ENCODE measurements at regions not wholly inside any gene's neighbourhood (a gene's known extent, or its start where the extent isn't known, plus 50 kb on each side); places are given as distances from the start of the nearest gene placed in this dataset.
"Not testable (repeated sequence)": the region's sequence is repeated elsewhere in the genome, so short reads cannot be mapped to it uniquely, and the experiment has no call there.

DNA sequence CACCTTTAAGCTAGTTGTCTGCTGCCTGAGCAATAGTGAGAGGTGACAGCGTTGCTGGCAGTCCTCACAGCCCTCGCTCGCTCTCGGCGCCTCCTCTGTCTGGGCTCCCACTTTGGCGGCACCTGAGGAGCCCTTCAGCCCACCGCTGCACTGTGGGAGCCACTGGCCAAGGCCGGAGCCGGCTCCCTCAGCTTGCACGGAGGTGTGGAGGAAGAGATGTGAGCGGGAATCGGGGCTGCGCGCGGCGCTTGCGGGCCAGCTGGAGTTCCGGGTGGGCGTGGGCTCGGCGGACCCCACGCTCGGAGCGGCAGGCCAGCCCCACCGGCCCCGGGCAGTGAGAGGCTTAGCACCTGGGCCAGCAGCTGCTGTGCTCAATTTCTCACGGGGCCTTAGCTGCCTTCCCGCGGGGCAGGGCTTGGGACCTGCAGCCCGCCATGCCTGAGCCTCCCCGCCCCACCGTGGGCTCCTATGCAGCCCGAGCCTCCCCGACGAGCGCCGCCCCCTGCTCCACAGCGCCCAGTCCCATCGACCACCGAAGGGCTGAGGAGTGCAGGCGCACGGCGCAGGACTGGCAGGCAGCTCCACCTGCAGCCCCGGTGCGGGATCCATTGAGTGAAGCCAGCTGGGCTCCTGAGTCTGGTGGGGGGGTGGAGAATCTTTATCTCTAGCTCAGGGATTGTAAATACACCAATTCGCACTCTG is 1424.5 kb downstream of the EFNA5 start:
- not testable (repeated sequence) for H3K27ac ChIP-seq (ENCODE audit: low read depth, low read length); H3K79me2 ChIP-seq (ENCODE audit: control insufficient read depth, insufficient read depth, low read length); H4K5ac ChIP-seq (ENCODE audit: low read length); H2BK120ac ChIP-seq (ENCODE audit: low read depth, low read length); H3K18ac ChIP-seq (ENCODE audit: low read length); H3K4me3 ChIP-seq (ENCODE audit: low read length); H3K9ac ChIP-seq (ENCODE audit: low read length); H3K36me3 ChIP-seq (ENCODE audit: control insufficient read depth, insufficient read depth, low read length); H3K4me1 ChIP-seq (ENCODE audit: control insufficient read depth, low read depth, low read length); H3K79me1 ChIP-seq (ENCODE audit: low read length); H2BK5ac ChIP-seq (ENCODE audit: low read length); H2AK5ac ChIP-seq (ENCODE audit: low read length); H4K8ac ChIP-seq (ENCODE audit: low read depth, low read length); DNase-seq; H3K4ac ChIP-seq (ENCODE audit: low read depth, low read length); H3K56ac ChIP-seq (ENCODE audit: low read length); H2BK15ac ChIP-seq (replicated peaks; ENCODE audit: low read depth); H3K27me3 ChIP-seq (ENCODE audit: insufficient read depth, low read length, poor library complexity); H3K4me2 ChIP-seq (ENCODE audit: low read length); H3K23ac ChIP-seq (ENCODE audit: low read length)
- WGBS (ENCODE audit: extremely low coverage, insufficient coverage, low lambda C conversion rate) = no CpG with 5 or more reads among the region's 46 CpGs

DNA sequence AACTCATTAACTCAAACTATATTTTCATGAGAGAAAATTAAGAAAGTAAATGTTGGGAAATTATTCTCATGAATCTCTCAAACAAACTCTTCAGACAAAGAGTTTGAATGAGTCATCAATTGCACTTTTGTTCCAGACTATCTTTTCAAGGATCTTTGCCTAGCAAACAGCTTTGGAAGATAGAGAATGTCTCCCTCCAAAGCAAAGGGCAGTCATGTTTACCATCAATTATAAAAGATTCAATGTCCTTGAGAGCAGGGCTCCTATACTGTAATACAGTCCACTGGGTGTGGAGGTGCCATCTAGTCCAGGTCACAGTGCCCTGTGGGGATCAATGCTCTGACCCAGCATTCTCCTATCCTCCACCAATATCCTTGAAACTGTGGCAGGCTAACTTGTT is 1429.3 kb downstream of the EFNA5 start:
- H3K27ac ChIP-seq (ENCODE audit: low read depth, low read length) = no peak overlapping the region
- H3K23ac ChIP-seq (ENCODE audit: low read length) = no peak overlapping the region
- H2AK5ac ChIP-seq (ENCODE audit: low read length) = no peak overlapping the region
- no peaks in the 10 kb centered on the region for H3K79me1 ChIP-seq (ENCODE audit: low read length)
- no peak overlapping the region for H4K5ac ChIP-seq (ENCODE audit: low read length)
- H3K36me3 ChIP-seq (ENCODE audit: control insufficient read depth, insufficient read depth, low read length) = no peaks in the 10 kb centered on the region
- H3K4me3 ChIP-seq (ENCODE audit: low read length) = no peak overlapping the region
- H3K56ac ChIP-seq (ENCODE audit: low read length) = no peak overlapping the region
- no peak overlapping the region for H2BK5ac ChIP-seq (ENCODE audit: low read length)
- H3K4ac ChIP-seq (ENCODE audit: low read depth, low read length) = no peak overlapping the region
- no peak overlapping the region for H3K4me2 ChIP-seq (ENCODE audit: low read length)
- H4K8ac ChIP-seq (ENCODE audit: low read depth, low read length) = no peak overlapping the region
- no peak overlapping the region for H3K9ac ChIP-seq (ENCODE audit: low read length)
- no peak overlapping the region for H2BK15ac ChIP-seq (replicated peaks; ENCODE audit: low read depth)
- H3K4me1 ChIP-seq (ENCODE audit: control insufficient read depth, low read depth, low read length) = no peaks in the 10 kb centered on the region
- H3K79me2 ChIP-seq (ENCODE audit: control insufficient read depth, insufficient read depth, low read length) = no peaks in the 10 kb centered on the region
- no peaks in the 10 kb centered on the region for H3K27me3 ChIP-seq (ENCODE audit: insufficient read depth, low read length, poor library complexity)
- H3K18ac ChIP-seq (ENCODE audit: low read length) = no peak overlapping the region
- no peak overlapping the region for H2BK120ac ChIP-seq (ENCODE audit: low read depth, low read length)
- DNase-seq = no peak

DNA sequence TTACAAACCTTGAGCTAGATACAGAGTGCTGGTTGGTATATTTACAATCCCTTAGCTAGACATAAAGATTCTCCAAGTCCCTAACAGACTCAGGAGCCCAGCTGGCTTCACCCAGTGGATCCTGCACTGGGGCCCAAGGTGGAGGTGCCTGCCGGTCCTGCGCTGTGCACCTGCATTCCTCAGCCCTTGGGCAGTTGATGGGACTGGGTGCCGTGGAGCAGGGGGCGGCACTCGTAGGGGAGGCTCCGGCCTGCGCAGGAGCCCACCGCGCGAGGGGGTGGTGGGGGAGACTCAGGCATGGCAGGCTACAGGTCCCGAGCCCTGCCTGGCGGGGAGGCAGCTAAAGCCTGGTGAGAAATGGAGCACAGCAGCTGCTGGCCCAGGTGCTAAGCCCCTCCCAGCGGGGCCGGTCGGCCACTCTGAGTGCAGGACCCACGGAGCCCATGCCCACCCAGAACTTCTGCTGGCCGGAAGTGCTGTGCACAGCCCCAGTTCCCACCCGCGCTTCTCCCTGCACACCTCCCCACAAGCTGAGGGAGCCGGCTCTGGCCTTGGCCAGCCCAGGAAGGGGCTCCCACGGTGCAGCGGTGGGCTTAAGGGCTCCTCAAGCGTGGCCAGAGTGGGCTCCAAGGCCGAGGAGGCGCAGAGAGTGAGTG is 1464.7 kb downstream of the EFNA5 start:
- H2AK5ac ChIP-seq (ENCODE audit: low read length) = no peak overlapping the region
- H4K8ac ChIP-seq (ENCODE audit: low read depth, low read length) = no peak overlapping the region
- H3K27me3 ChIP-seq (ENCODE audit: insufficient read depth, low read length, poor library complexity) = no peaks in the 10 kb centered on the region
- no peak overlapping the region for H2BK15ac ChIP-seq (replicated peaks; ENCODE audit: low read depth)
- DNase-seq = no peak
- no peaks in the 10 kb centered on the region for H3K79me2 ChIP-seq (ENCODE audit: control insufficient read depth, insufficient read depth, low read length)
- no CpG with 5 or more reads among the region's 25 CpGs for WGBS (ENCODE audit: extremely low coverage, insufficient coverage, low lambda C conversion rate)
- no peak overlapping the region for H3K56ac ChIP-seq (ENCODE audit: low read length)
- no peak overlapping the region for H2BK5ac ChIP-seq (ENCODE audit: low read length)
- H3K4me3 ChIP-seq (ENCODE audit: low read length) = no peak overlapping the region
- no peaks in the 10 kb centered on the region for H3K4me1 ChIP-seq (ENCODE audit: control insufficient read depth, low read depth, low read length)
- H3K9ac ChIP-seq (ENCODE audit: low read length) = no peak overlapping the region
- H3K23ac ChIP-seq (ENCODE audit: low read length) = no peak overlapping the region
- H2BK120ac ChIP-seq (ENCODE audit: low read depth, low read length) = no peak overlapping the region
- H3K4me2 ChIP-seq (ENCODE audit: low read length) = no peak overlapping the region
- H3K4ac ChIP-seq (ENCODE audit: low read depth, low read length) = no peak overlapping the region
- no peak overlapping the region for H3K18ac ChIP-seq (ENCODE audit: low read length)
- no peaks in the 10 kb centered on the region for H3K36me3 ChIP-seq (ENCODE audit: control insufficient read depth, insufficient read depth, low read length)
- H3K27ac ChIP-seq (ENCODE audit: low read depth, low read length) = no peak overlapping the region
- H3K79me1 ChIP-seq (ENCODE audit: low read length) = no peaks in the 10 kb centered on the region
- no peak overlapping the region for H4K5ac ChIP-seq (ENCODE audit: low read length)

DNA sequence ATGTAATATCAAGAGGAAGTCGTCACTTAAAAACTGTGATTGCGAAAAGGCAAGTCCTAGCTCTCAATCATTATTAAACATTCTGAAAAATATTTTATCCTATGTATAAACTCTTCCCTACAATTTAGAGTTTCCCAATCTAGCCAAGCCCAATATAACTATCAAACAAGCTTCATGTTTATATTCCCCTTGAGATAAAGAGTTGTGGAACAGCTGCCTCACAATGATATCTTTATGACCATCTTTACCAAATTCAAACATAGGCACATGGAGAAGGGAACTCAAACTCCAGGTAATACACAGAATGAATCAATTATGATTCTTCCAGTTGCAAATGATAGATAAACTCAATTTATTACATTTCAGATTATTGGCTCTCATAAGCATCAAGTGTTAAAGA is 1468.7 kb downstream of the EFNA5 start:
- H3K36me3 ChIP-seq (ENCODE audit: control insufficient read depth, insufficient read depth, low read length) = no peaks in the 10 kb centered on the region
- H4K5ac ChIP-seq (ENCODE audit: low read length) = no peak overlapping the region
- no peaks in the 10 kb centered on the region for H3K4me1 ChIP-seq (ENCODE audit: control insufficient read depth, low read depth, low read length)
- no peak overlapping the region for H3K23ac ChIP-seq (ENCODE audit: low read length)
- no peak overlapping the region for H3K18ac ChIP-seq (ENCODE audit: low read length)
- no peak overlapping the region for H2BK120ac ChIP-seq (ENCODE audit: low read depth, low read length)
- no peaks in the 10 kb centered on the region for H3K27me3 ChIP-seq (ENCODE audit: insufficient read depth, low read length, poor library complexity)
- H3K79me1 ChIP-seq (ENCODE audit: low read length) = no peaks in the 10 kb centered on the region
- no peak overlapping the region for H3K4ac ChIP-seq (ENCODE audit: low read depth, low read length)
- no peak overlapping the region for H2BK5ac ChIP-seq (ENCODE audit: low read length)
- no peak overlapping the region for H3K4me2 ChIP-seq (ENCODE audit: low read length)
- H3K9ac ChIP-seq (ENCODE audit: low read length) = no peak overlapping the region
- H3K4me3 ChIP-seq (ENCODE audit: low read length) = no peak overlapping the region
- DNase-seq = no peak
- no peak overlapping the region for H2BK15ac ChIP-seq (replicated peaks; ENCODE audit: low read depth)
- no peak overlapping the region for H2AK5ac ChIP-seq (ENCODE audit: low read length)
- no CpG with 5 or more reads among the region's 2 CpGs for WGBS (ENCODE audit: extremely low coverage, insufficient coverage, low lambda C conversion rate)
- no peaks in the 10 kb centered on the region for H3K79me2 ChIP-seq (ENCODE audit: control insufficient read depth, insufficient read depth, low read length)
- H4K8ac ChIP-seq (ENCODE audit: low read depth, low read length) = no peak overlapping the region
- H3K56ac ChIP-seq (ENCODE audit: low read length) = no peak overlapping the region
- no peak overlapping the region for H3K27ac ChIP-seq (ENCODE audit: low read depth, low read length)

DNA sequence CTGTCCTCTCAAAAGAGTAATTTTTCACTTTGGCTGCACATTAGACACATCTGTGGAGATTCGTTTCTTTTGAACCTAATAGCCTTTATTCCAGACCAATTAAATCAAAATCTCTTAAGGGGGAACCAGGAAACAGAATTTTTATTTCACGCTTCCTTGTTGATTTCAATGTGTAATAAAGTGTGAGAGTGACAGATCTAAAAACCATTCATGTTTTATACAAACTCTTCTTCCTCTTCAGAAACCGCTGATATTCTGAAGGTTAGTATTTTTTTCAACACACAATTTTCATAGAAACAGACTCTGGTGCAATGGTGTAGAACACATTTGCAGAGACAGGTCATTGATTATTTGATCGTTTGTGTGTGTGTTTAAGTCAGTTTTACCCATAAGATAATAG is 1469.8 kb downstream of the EFNA5 start:
- H3K4me3 ChIP-seq (ENCODE audit: low read length) = no peak overlapping the region
- no peak overlapping the region for H2BK120ac ChIP-seq (ENCODE audit: low read depth, low read length)
- DNase-seq = no peak
- no peak overlapping the region for H2AK5ac ChIP-seq (ENCODE audit: low read length)
- H3K36me3 ChIP-seq (ENCODE audit: control insufficient read depth, insufficient read depth, low read length) = no peaks in the 10 kb centered on the region
- no peaks in the 10 kb centered on the region for H3K79me1 ChIP-seq (ENCODE audit: low read length)
- H3K4me1 ChIP-seq (ENCODE audit: control insufficient read depth, low read depth, low read length) = no peaks in the 10 kb centered on the region
- H3K4ac ChIP-seq (ENCODE audit: low read depth, low read length) = no peak overlapping the region
- no peak overlapping the region for H4K5ac ChIP-seq (ENCODE audit: low read length)
- no peak overlapping the region for H3K9ac ChIP-seq (ENCODE audit: low read length)
- H3K27me3 ChIP-seq (ENCODE audit: insufficient read depth, low read length, poor library complexity) = no peaks in the 10 kb centered on the region
- H3K23ac ChIP-seq (ENCODE audit: low read length) = no peak overlapping the region
- no peak overlapping the region for H3K27ac ChIP-seq (ENCODE audit: low read depth, low read length)
- no peak overlapping the region for H3K56ac ChIP-seq (ENCODE audit: low read length)
- no peaks in the 10 kb centered on the region for H3K79me2 ChIP-seq (ENCODE audit: control insufficient read depth, insufficient read depth, low read length)
- H2BK15ac ChIP-seq (replicated peaks; ENCODE audit: low read depth) = no peak overlapping the region
- no peak overlapping the region for H3K18ac ChIP-seq (ENCODE audit: low read length)
- no CpG with 5 or more reads among the region's 4 CpGs for WGBS (ENCODE audit: extremely low coverage, insufficient coverage, low lambda C conversion rate)
- no peak overlapping the region for H4K8ac ChIP-seq (ENCODE audit: low read depth, low read length)
- no peak overlapping the region for H3K4me2 ChIP-seq (ENCODE audit: low read length)
- no peak overlapping the region for H2BK5ac ChIP-seq (ENCODE audit: low read length)
